Lung (tissue), 11 donors: ENCODE measurements at regions not wholly inside any gene's neighbourhood (a gene's known extent, or its start where the extent isn't known, plus 50 kb on each side); places are given as distances from the start of the nearest gene placed in this dataset.

Source experiments
- ATAC-seq: fragments of 200-7000 bp; cut with Tn5 transposase; one replicate; pipeline ENCODE4 v1.9.1; 2020; ENCODE audit warnings: moderate number of reproducible peaks; ENCODE audit not compliant: insufficient read depth, low FRiP score
- DNase-seq, 3 donors: peaks; one replicate each; pipeline ENCODE4 v3.0.0-alpha.2; 2013 to 2017
- H3K27ac ChIP-seq, 2 donors: one replicate each; pipeline ENCODE4 v1.5.1; 2013; ENCODE audit warnings: mild to moderate bottlenecking in 2 of 2, moderate library complexity in 2 of 2, control low read depth in 1 of 2, inconsistent platforms in 1 of 2, low read depth in 1 of 2, low read length in 1 of 2
- H3K27me3 ChIP-seq, 3 donors: one replicate each; pipeline ENCODE4 v1.5.1; 2013; ENCODE audit warnings: low read length in 2 of 3; ENCODE audit not compliant: control insufficient read depth in 3 of 3, insufficient read depth in 3 of 3
- H3K36me3 ChIP-seq, 4 donors: one replicate each; pipeline ENCODE4 v1.5.1; 2013; ENCODE audit warnings: low read length in 4 of 4, mild to moderate bottlenecking in 1 of 4, moderate library complexity in 1 of 4; ENCODE audit not compliant: control insufficient read depth in 4 of 4, insufficient read depth in 4 of 4
- H3K4me1 ChIP-seq, 5 donors: one replicate each; pipeline ENCODE4 v1.5.1; 2013; ENCODE audit warnings: low read length in 5 of 5, mild to moderate bottlenecking in 2 of 5, moderate library complexity in 1 of 5; ENCODE audit not compliant: control insufficient read depth in 5 of 5, insufficient read depth in 5 of 5
- H3K4me3 ChIP-seq: one replicate; pipeline ENCODE4 v1.5.1; 2013; ENCODE audit warnings: mild to moderate bottlenecking, control low read depth, moderate library complexity
- H3K9ac ChIP-seq, 2 donors: one replicate each; pipeline ENCODE4 v1.5.1; 2013; ENCODE audit warnings: low read length in 2 of 2, control low read depth in 1 of 2; ENCODE audit not compliant: insufficient read depth in 1 of 2
- H3K9me3 ChIP-seq, 4 donors: one replicate each; pipeline ENCODE4 v1.5.1; 2013; ENCODE audit warnings: low read length in 3 of 4, mild to moderate bottlenecking in 1 of 4, moderate library complexity in 1 of 4; ENCODE audit not compliant: control insufficient read depth in 4 of 4, insufficient read depth in 3 of 4
- WGBS, 2 donors: extraction: QIAGEN DNeasy Blood & Tissue Kit; methylation state at CpG; one replicate each; pipeline ENCODE4 v1.1.7; 2013; 5-methylcytosine and 5-hydroxymethylcytosine counted together
- TF ChIP-seq, protein P1 (sequence below): IDR thresholded peaks from 2 replicates; pipeline ENCODE4 v1.5.1; 2012; ENCODE audit warnings: mild to moderate bottlenecking; ENCODE audit errors: control extremely low read depth, extremely low read depth
- donor health status: control.
- donor health status: control.
- donor health status: Bipolar disorder and iron deficiency.
- donor health status: healthy.
- donor health status: DM: yes; HTN: yes; CAD: no.

- Histone ChIP-seq H3K27ac (no peak overlapping the region), H3K27me3 (no peaks in the 10 kb centered on the region), H3K9ac (no peak overlapping the region), H3K4me1 (no peaks in the 10 kb centered on the region), H3K9me3 (no peaks in the 10 kb centered on the region), H3K36me3 (no peaks in the 10 kb centered on the region), H3K4me3 (no peak overlapping the region)
- WGBS, 2 donors: 77 to 79% methylated on average over 6 of the region's 6 CpGs
- no peak for DNase-seq
- TF ChIP-seq, protein P1, sequence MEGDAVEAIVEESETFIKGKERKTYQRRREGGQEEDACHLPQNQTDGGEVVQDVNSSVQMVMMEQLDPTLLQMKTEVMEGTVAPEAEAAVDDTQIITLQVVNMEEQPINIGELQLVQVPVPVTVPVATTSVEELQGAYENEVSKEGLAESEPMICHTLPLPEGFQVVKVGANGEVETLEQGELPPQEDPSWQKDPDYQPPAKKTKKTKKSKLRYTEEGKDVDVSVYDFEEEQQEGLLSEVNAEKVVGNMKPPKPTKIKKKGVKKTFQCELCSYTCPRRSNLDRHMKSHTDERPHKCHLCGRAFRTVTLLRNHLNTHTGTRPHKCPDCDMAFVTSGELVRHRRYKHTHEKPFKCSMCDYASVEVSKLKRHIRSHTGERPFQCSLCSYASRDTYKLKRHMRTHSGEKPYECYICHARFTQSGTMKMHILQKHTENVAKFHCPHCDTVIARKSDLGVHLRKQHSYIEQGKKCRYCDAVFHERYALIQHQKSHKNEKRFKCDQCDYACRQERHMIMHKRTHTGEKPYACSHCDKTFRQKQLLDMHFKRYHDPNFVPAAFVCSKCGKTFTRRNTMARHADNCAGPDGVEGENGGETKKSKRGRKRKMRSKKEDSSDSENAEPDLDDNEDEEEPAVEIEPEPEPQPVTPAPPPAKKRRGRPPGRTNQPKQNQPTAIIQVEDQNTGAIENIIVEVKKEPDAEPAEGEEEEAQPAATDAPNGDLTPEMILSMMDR: no peak
- ATAC-seq: no peak
Measured at GRCh38 chr6:6393069-6393529, 72.6 kb upstream of the F13A1 start.

GRCh38 chr6:6395581-6396197 is 75.2 kb upstream of the F13A1 start:
- peak in 2 of 3 donors; percentile 15 to 50 for DNase-seq

GRCh38 chr6:6397842-6398241 is 77.4 kb upstream of the F13A1 start:
- Histone ChIP-seq H3K27ac (no peak overlapping the region), H3K27me3 (no peaks in the 10 kb centered on the region), H3K36me3 (no peaks in the 10 kb centered on the region), H3K9me3 (no peaks in the 10 kb centered on the region), H3K4me3 (no peak overlapping the region), H3K9ac (no peak overlapping the region), H3K4me1 (no peaks in the 10 kb centered on the region)
- ATAC-seq (no peak), DNase-seq (no peak)
- 92% methylated on average over 5 of the region's 5 CpGs for WGBS, 2 donors
- TF ChIP-seq, protein P1: no peak

More at GRCh38 chr6:6395581-6396197, 75.2 kb upstream of the F13A1 start:
- ATAC-seq: no peak
- 41 to 48% methylated on average over 5 of the region's 5 CpGs for WGBS, 2 donors
- H3K9me3 ChIP-seq: no peaks in the 10 kb centered on the region
- no peak overlapping the region for H3K4me3 ChIP-seq
- H3K27ac ChIP-seq: no peak overlapping the region
- H3K36me3 ChIP-seq: no peaks in the 10 kb centered on the region
- no peaks in the 10 kb centered on the region for H3K4me1 ChIP-seq
- H3K27me3 ChIP-seq: no peaks in the 10 kb centered on the region
- H3K9ac ChIP-seq: no peak overlapping the region
- TF ChIP-seq, protein P1: no peak

- Histone ChIP-seq H3K9ac (no peak overlapping the region), H3K4me3 (no peak overlapping the region), H3K36me3 (no peaks in the 10 kb centered on the region), H3K4me1 (no peaks in the 10 kb centered on the region), H3K27me3 (no peaks in the 10 kb centered on the region), H3K27ac (no peak overlapping the region), H3K9me3 (no peaks in the 10 kb centered on the region)
- ATAC-seq: no peak
- TF ChIP-seq, protein P1: no peak
- 40 to 84% methylated on average over 2 of the region's 2 CpGs for WGBS, 2 donors
- DNase-seq: no peak
Measured at GRCh38 chr6:6399568-6399967, 79.1 kb upstream of the F13A1 start.
